CD4-positive, alpha-beta T cell treated with Interleukin-2 at 100 ng/mL for 4 hours (primary cell): ENCODE measurements at regions not wholly inside any gene's neighbourhood (a gene's known extent, or its start where the extent isn't known, plus 50 kb on each side); places are given as distances from the start of the nearest gene placed in this dataset.

Source experiments
- DNase-seq: peaks from one replicate; pipeline ENCODE4 v3.0.0-alpha.2; 2020; ENCODE audit warnings: low spot score

GRCh38 chrX:128334821-128335220 is 282.6 kb upstream of the ACTRT1 start:
- no peak for DNase-seq

GRCh38 chrX:128310912-128311311 is 258.7 kb upstream of the ACTRT1 start:
- no peak for DNase-seq

DNA sequence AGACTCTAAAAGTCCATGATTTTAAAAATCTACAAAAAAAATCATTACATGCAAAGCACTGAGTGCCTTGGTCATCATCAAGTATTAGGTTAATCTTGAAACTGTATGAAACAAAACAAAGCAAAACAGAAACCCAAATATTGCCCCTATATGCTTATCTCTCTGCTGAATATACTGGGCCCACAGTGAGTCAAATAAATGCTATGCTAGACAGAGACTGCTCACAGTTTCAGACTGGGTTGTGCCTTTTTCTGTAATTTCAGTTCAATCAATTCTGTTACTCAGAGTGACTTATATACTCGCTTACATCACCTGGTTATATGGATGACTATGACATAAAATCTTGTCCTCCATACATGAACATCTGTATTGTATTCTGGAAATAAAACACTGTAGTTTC is 257.1 kb upstream of the ACTRT1 start:
- DNase-seq, result no peak

GRCh38 chrX:128294198-128294597 is 242.0 kb upstream of the ACTRT1 start:
- DNase-seq, result no peak

DNA sequence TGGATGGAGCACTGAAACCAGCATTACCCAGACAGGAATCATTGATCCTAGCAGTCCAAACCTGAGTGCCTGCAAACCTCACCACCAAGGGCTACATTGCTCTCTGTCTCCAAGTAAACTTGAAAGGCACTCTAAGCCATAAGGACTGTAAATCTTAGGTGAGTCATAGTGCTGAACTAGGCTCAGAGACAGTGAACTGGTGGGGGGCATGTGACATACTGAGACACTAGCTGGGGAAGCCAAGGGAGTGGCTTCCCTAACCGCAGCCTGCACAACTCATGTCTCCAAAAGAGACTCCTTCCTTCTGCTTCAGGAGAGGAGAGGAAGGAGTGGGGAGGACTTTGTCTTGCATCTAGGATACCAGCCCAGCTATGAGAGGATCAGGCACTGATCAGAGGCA is 235.5 kb upstream of the ACTRT1 start:
- no peak for DNase-seq

- DNase-seq, result no peak
These were observed 198.4 kb upstream of the ACTRT1 start for GRCh38 chrX:128250621-128251020.

- no peak for DNase-seq
These were observed 164.2 kb upstream of the ACTRT1 start for GRCh38 chrX:128216364-128216763.

DNA sequence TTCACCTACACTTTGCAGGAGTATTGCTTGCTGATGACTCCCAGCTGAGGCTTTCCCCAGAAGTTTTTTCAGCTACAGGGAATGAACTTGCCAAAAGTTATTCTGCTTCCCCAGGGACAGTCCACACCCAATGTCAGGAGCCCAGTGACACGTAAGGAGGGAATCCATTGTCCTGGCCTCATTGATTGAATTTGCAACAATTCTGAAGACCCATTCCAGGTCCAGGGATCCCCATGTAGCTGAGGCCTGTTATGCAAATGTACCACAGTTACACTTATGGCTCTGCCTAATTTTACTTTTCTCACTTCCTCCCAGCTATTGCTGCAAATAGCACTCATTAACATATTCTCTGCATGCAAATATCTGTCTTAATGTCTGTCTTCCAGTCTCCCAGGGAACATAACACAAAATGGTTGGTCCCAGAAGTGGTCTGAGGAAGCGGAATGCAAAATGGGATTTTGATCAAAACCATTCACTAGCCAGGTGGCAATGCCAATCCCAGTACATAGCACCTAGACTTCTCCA is 113.7 kb upstream of the ACTRT1 start:
- no peak for DNase-seq

DNA sequence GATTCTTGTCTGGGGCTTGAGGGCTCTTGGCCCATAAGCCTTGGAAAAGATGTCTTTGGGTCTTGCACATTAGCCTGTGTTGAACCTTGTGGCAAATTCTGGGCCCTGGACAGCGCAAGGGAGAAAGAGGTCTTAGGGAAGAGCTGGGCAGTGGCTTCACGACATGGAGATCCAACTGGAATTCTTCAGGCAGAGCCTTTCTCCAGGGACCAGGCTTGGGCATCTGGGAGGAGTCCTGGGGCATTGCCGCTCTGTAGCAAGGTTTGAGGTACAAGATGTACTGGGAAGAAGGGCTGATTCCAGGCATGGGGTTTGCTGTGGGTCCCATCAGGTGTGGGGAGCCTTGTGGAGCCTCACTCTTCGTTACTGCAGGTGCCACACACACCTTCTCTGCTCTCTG is 104.0 kb upstream of the ACTRT1 start:
- DNase-seq, result no peak

DNA sequence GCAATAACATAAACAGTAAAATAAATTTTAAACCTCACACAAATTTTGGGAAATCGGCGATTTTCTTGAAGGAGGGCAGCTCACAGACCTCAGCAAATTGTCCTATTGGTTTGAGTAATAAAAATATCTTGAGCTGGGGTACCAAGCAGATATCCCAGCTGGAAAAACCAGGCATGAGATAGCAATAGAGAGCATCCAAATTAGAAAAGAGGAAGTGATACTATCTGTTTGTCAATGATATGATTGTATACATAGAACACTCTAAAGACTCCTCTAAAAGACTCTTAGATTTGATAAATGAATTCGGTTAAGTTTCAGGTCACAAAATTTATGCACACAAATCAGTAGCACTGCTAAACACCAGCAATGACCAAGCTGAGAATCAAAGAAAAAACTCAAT is 90.5 kb upstream of the ACTRT1 start:
- no peak for DNase-seq

DNA sequence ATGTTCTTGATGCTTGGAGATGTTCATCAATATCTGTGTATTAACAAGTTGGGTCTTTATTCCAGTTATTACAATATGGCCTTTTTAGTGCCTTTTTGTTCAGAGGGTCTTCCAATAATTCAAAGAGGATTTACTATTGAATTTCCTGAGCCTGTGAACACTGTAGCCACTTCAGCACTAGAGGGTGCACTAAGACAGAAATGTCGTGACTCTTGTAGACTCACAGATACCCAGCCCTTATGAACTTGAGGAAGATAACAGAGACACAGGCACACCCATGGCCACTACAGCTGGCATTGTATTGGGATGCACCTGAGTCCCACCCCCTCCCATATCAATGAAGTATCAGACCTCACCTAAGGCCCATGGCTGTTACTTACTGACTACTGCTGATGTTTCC is 54.4 kb upstream of the ACTRT1 start:
- no peak for DNase-seq

GRCh38 chrX:128105659-128106058 is 53.5 kb upstream of the ACTRT1 start:
- no peak for DNase-seq
